GM23248 (cell line): ENCODE measurements at regions not wholly inside any gene's neighbourhood (a gene's known extent, or its start where the extent isn't known, plus 50 kb on each side); places are given as distances from the start of the nearest gene placed in this dataset.

Experiments
- DNase-seq: peaks from one replicate; pipeline ENCODE4 v3.0.0-alpha.2; 2015
- H2AFZ ChIP-seq: fragments of 200-600 bp; sonication (generic); 2 replicates; pipeline ENCODE4 v1.6.1; 2016; ENCODE audit warnings: antibody characterized with exemption
- H3F3A ChIP-seq: fragments of 200-600 bp; sonication (generic); 2 replicates; pipeline ENCODE4 v1.6.1; 2016; ENCODE audit warnings: mild to moderate bottlenecking, antibody characterized with exemption, mixed run types; ENCODE audit not compliant: insufficient read depth
- H3K27ac ChIP-seq: fragments of 200-600 bp; sonication (generic); 2 replicates; pipeline ENCODE4 v1.5.1; 2016; ENCODE audit warnings: mild to moderate bottlenecking
- H3K27me3 ChIP-seq: fragments of 200-600 bp; sonication (generic); replicated peaks from 2 replicates; pipeline ENCODE4 v1.6.1; 2016; ENCODE audit warnings: mild to moderate bottlenecking; ENCODE audit not compliant: insufficient read depth
- H3K36me3 ChIP-seq: fragments of 200-600 bp; sonication (generic); 2 replicates; pipeline ENCODE4 v1.6.1; 2016; ENCODE audit warnings: low read depth, mild to moderate bottlenecking
- H3K4me1 ChIP-seq: fragments of 200-600 bp; sonication (generic); 2 replicates; pipeline ENCODE4 v1.6.1; 2016; ENCODE audit warnings: mild to moderate bottlenecking; ENCODE audit not compliant: insufficient read depth
- H3K4me2 ChIP-seq: fragments of 200-600 bp; sonication (generic); one replicate; pipeline ENCODE4 v1.6.1; 2016; ENCODE audit warnings: mild to moderate bottlenecking; ENCODE audit not compliant: unreplicated experiment
- H3K4me3 ChIP-seq: fragments of 200-600 bp; sonication (generic); 2 replicates; pipeline ENCODE4 v1.5.1; 2016; ENCODE audit warnings: mild to moderate bottlenecking
- H3K79me2 ChIP-seq: fragments of 200-600 bp; sonication (generic); 2 replicates; pipeline ENCODE4 v1.6.1; 2016; ENCODE audit warnings: mild to moderate bottlenecking; ENCODE audit not compliant: insufficient read depth
- H3K9ac ChIP-seq: fragments of 200-600 bp; sonication (generic); 2 replicates; pipeline ENCODE4 v1.6.1; 2016; ENCODE audit warnings: mild to moderate bottlenecking
- H3K9me2 ChIP-seq: fragments of 200-600 bp; sonication (generic); 2 replicates; pipeline ENCODE4 v1.6.1; 2016; ENCODE audit warnings: mixed run types, mild to moderate bottlenecking, moderate library complexity; ENCODE audit not compliant: insufficient read depth
- H3K9me3 ChIP-seq: fragments of 200-600 bp; sonication (generic); one replicate; pipeline ENCODE4 v1.6.1; 2017; ENCODE audit warnings: low read depth
- H4K20me1 ChIP-seq: fragments of 200-600 bp; sonication (generic); 2 replicates; pipeline ENCODE4 v1.6.0; 2016; ENCODE audit not compliant: insufficient read depth
- EZH2 ChIP-seq: fragments of 200-600 bp; sonication (generic); IDR thresholded peaks from 2 replicates; pipeline ENCODE4 v1.6.1; 2018; ENCODE audit warnings: antibody characterized with exemption, mild to moderate bottlenecking; ENCODE audit not compliant: insufficient read depth, poor library complexity, severe bottlenecking
- EZH2phosphoT487 ChIP-seq: fragments of 200-600 bp; sonication (generic); IDR thresholded peaks from 2 replicates; pipeline ENCODE4 v1.6.1; 2018; ENCODE audit warnings: antibody characterized with exemption, moderate library complexity, mild to moderate bottlenecking, low read depth; ENCODE audit not compliant: insufficient read depth
- WGBS, 2 experiments: methylation state at CpG; one replicate each; pipeline ENCODE4 v1.1.6; 2015 to 2017; ENCODE audit warnings: low lambda C conversion rate in 2 of 2, low coverage in 1 of 2; ENCODE audit errors: missing lambda C conversion rate in 2 of 2; 5-methylcytosine and 5-hydroxymethylcytosine counted together
- in situ Hi-C: fragments of 300-500 bp; cut with MboI; formaldehyde crosslinking; loops from 2 replicates; pipeline ENCODE4 v1.15.0; 2020

DNA sequence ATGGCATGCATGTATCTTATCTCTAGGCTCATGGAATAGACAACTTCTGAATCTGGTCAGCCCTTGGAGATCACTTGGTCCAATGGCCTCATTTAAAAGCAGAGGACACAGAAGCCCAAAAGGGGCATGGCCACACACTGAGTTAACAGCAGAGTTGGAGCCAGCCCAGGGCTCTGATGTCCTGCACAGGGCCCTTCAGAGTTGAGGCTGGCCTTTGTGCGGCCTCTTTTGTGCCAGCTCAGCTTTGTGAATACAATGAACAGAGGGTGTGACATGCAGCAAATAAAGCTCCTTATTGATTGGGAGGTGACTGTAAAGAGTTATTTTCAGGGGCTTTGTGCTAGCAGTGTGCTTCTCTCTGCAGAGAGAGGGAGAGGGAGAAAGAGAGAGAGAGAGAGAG is 150.1 kb upstream of the STK32A start:
- Histone ChIP-seq H3K79me2 (no peaks in the 10 kb centered on the region), H3K27me3 (no peaks in the 10 kb centered on the region), H2AFZ (no peak overlapping the region), H3K9me2 (no peaks in the 10 kb centered on the region), H3K9ac (no peak overlapping the region), H3K4me2 (no peak overlapping the region), H4K20me1 (no peaks in the 10 kb centered on the region), H3K4me1 (no peaks in the 10 kb centered on the region), H3K27ac (no peak overlapping the region), H3K36me3 (no peaks in the 10 kb centered on the region), H3F3A (no peaks in the 10 kb centered on the region), H3K9me3 (no peaks in the 10 kb centered on the region), H3K4me3 (no peak overlapping the region)
- TF ChIP-seq EZH2phosphoT487 = no peak
- TF ChIP-seq EZH2 = no peak
- no peak for DNase-seq
- in situ Hi-C loops = no loop called here
- WGBS, 2 experiments = 38 to 50% methylated on average over 1 of the region's 1 CpG

DNA sequence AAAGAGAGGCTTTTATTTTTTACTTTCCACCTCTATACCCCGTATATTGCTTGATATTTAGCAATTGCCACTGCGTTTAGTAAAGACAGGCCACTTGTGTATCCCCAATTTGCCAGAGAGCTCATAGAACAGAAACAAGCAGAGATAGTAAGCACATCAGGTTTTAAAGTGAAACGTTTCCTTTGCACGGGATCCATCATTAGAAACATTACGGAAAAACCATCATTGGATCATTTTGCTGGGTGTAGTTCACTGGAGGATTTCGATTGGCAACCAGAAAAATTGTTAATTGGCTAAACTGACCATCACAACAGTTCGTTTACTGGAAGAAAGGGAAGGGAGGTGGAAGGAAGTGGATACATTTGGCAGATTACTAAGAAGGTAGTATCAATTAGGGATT is 149.4 kb upstream of the STK32A start:
- 28 to 29% methylated on average over 7 of the region's 7 CpGs for WGBS, 2 experiments
- H3K9me2 ChIP-seq = no peaks in the 10 kb centered on the region
- H4K20me1 ChIP-seq = no peaks in the 10 kb centered on the region
- no peaks in the 10 kb centered on the region for H3K36me3 ChIP-seq
- no peaks in the 10 kb centered on the region for H3K79me2 ChIP-seq
- no peak overlapping the region for H3K4me3 ChIP-seq
- H3K9ac ChIP-seq = no peak overlapping the region
- no peaks in the 10 kb centered on the region for H3K27me3 ChIP-seq
- no peak overlapping the region for H2AFZ ChIP-seq
- H3K27ac ChIP-seq = no peak overlapping the region
- TF ChIP-seq EZH2phosphoT487 (no peak), EZH2 (no peak)
- in situ Hi-C loops = no loop called here
- H3K4me2 ChIP-seq = no peak overlapping the region
- H3K4me1 ChIP-seq = no peaks in the 10 kb centered on the region
- H3K9me3 ChIP-seq = no peaks in the 10 kb centered on the region
- H3F3A ChIP-seq = no peaks in the 10 kb centered on the region
- DNase-seq = no peak

DNA sequence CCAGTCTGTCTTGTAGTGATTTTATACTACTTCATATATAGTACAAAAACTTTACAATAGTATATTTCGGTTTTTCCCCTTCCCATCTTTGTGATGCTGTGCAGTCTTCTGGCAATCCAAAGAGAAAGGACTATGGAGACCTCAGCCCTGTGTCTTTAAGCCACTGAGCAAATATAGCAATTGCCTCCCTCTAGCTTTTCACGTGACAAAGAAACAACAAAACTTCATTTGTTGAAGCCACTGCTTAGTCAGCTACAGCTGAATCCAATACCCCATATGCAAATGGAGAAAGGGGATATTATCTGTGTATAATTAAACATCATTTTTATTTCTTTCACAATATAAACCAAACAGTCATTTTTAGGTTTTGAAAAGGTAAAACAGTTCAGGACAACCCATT is 142.8 kb upstream of the STK32A start:
- Histone ChIP-seq H3K27ac (no peak overlapping the region), H3K9ac (no peak overlapping the region), H3K27me3 (no peaks in the 10 kb centered on the region), H3K9me2 (no peaks in the 10 kb centered on the region), H3K36me3 (no peaks in the 10 kb centered on the region), H3K4me3 (no peak overlapping the region), H4K20me1 (no peaks in the 10 kb centered on the region), H3K79me2 (no peaks in the 10 kb centered on the region), H3K9me3 (no peaks in the 10 kb centered on the region), H3K4me2 (no peak overlapping the region), H3F3A (no peaks in the 10 kb centered on the region), H2AFZ (no peak overlapping the region), H3K4me1 (no peaks in the 10 kb centered on the region)
- DNase-seq = no peak
- in situ Hi-C loops = no loop called here
- no peak for TF ChIP-seq EZH2phosphoT487
- TF ChIP-seq EZH2 = no peak
- WGBS, 2 experiments = 8 to 11% methylated on average over 2 of the region's 2 CpGs

DNA sequence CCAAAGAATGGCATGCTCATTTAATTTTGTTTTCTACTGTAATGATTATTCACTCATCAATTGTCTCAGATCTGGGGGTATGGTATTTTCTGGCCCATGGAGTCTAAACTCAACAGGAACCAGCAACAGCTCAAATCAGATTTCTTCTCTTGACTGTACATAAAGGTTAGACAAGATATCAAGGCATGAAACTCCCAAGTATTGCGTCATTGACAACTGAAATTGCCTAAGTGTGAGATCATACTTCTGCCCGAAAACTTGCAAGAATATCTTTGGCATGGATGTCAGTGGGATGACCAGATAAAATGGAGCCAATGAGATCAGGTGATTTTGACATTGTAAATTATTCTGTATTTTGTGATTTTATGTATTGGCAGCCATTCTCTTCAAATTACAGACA is 141.7 kb upstream of the STK32A start:
- Histone ChIP-seq H3K79me2 (no peaks in the 10 kb centered on the region), H3K4me3 (no peak overlapping the region), H3K27me3 (no peaks in the 10 kb centered on the region), H3K4me2 (no peak overlapping the region), H4K20me1 (no peaks in the 10 kb centered on the region), H3K9me3 (no peaks in the 10 kb centered on the region), H3K36me3 (no peaks in the 10 kb centered on the region), H3K27ac (no peak overlapping the region), H3K4me1 (peaks cover 3% of the 10 kb centered on the region; the same call in 1 of the 2 replicates), H3K9ac (no peak overlapping the region), H3K9me2 (no peaks in the 10 kb centered on the region), H3F3A (peaks cover 4% of the 10 kb centered on the region; the same call in 1 of the 2 replicates), H2AFZ (no peak overlapping the region)
- 24 to 33% methylated on average over 2 of the region's 2 CpGs for WGBS, 2 experiments
- in situ Hi-C loops = no loop called here
- TF ChIP-seq EZH2phosphoT487 (no peak), EZH2 (no peak)
- DNase-seq = peak; percentile 61

DNA sequence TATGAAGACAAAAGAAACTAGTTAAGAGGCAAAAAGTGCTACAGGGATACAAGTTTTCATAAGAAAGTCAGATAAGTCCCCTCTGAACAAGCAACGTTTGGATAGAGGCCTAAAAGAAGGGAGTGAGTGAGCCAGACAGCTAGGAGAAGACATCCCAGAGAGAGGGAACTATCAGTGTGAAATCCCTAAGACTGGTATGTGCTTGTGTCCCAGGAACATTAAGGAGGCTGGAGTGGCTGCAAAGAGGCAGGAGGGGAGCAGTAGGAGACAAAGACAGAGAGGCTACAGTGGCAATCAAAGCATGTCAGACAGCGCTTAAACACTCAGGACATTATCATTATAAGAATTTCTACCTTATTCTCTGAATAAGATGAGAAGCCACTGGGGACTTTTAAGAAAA is 139.1 kb upstream of the STK32A start:
- no peak overlapping the region for H3K9ac ChIP-seq
- no peaks in the 10 kb centered on the region for H3K36me3 ChIP-seq
- H3K79me2 ChIP-seq = no peaks in the 10 kb centered on the region
- peaks cover 10% of the 10 kb centered on the region for H3K4me1 ChIP-seq
- no peak overlapping the region for H3K4me2 ChIP-seq
- in situ Hi-C loops = no loop called here
- no peaks in the 10 kb centered on the region for H3K27me3 ChIP-seq
- H3K4me3 ChIP-seq = no peak overlapping the region
- no peaks in the 10 kb centered on the region for H3K9me2 ChIP-seq
- H3K27ac ChIP-seq = no peak overlapping the region
- no peak for DNase-seq
- no peak for TF ChIP-seq EZH2phosphoT487
- TF ChIP-seq EZH2 = no peak
- H3K9me3 ChIP-seq = no peaks in the 10 kb centered on the region
- H2AFZ ChIP-seq = no peak overlapping the region
- H4K20me1 ChIP-seq = no peaks in the 10 kb centered on the region
- WGBS, 2 experiments = 30 to 41% methylated on average over 2 of the region's 2 CpGs
- H3F3A ChIP-seq = peaks cover 7% of the 10 kb centered on the region; the same call in 1 of the 2 replicates
